H1 (cell line): ENCODE measurements at regions not wholly inside any gene's neighbourhood (a gene's known extent, or its start where the extent isn't known, plus 50 kb on each side); places are given as distances from the start of the nearest gene placed in this dataset.

Experiments
- CEBPB ChIP-seq: IDR thresholded peaks from 2 replicates; pipeline ENCODE4 v1.6.1; 2012; ENCODE audit warnings: low read depth, low read length
- EP300 ChIP-seq, 2 experiments: IDR thresholded peaks; 1 replicate in 1 of 2; 2 replicates in 1 of 2; pipeline ENCODE4 v1.6.1; 2011 to 2012; ENCODE audit warnings: low read depth in 2 of 2, low read length in 2 of 2, mild to moderate bottlenecking in 2 of 2, borderline replicate concordance in 1 of 2, inconsistent platforms in 1 of 2, moderate library complexity in 1 of 2
- JUND ChIP-seq: IDR thresholded peaks from 2 replicates; pipeline ENCODE4 v1.6.1; 2011; ENCODE audit warnings: mild to moderate bottlenecking, improper control_type of control experiment, low read length
- MAFK ChIP-seq: IDR thresholded peaks from 2 replicates; pipeline ENCODE4 v1.6.1; 2012; ENCODE audit warnings: low read depth, mild to moderate bottlenecking, improper control_type of control experiment, low read length
- NRF1 ChIP-seq: IDR thresholded peaks from 2 replicates; pipeline ENCODE4 v1.6.1; 2011; ENCODE audit warnings: mild to moderate bottlenecking, low read depth, low read length, improper control_type of control experiment
- POLR2A ChIP-seq, 2 experiments: IDR thresholded peaks; 1 replicate in 1 of 2; 2 replicates in 1 of 2; pipeline ENCODE4 v1.6.1; 2011; ENCODE audit warnings: low read depth in 2 of 2, low read length in 2 of 2, mild to moderate bottlenecking in 2 of 2; ENCODE audit errors: control extremely low read depth in 1 of 2
- TF ChIP-seq, protein P1 (sequence below), 3 experiments: IDR thresholded peaks; 1 replicate in 2 of 3; 2 replicates in 1 of 3; pipeline versions ENCODE4 v1.5.1 to v1.6.1; 2011; ENCODE audit warnings: low read length in 3 of 3, mild to moderate bottlenecking in 3 of 3, inconsistent platforms in 2 of 3, low read depth in 1 of 3, moderate library complexity in 1 of 3; ENCODE audit not compliant: insufficient read depth in 1 of 3; ENCODE audit errors: control extremely low read depth in 1 of 3
- TF ChIP-seq, protein P2 (sequence below): IDR thresholded peaks from 2 replicates; pipeline ENCODE4 v1.6.1; 2011; ENCODE audit warnings: low read depth, mild to moderate bottlenecking, low read length; ENCODE audit not compliant: insufficient read depth
- TF ChIP-seq, protein P3 (sequence below): IDR thresholded peaks from 2 replicates; pipeline ENCODE4 v1.6.1; 2011; ENCODE audit warnings: low read length, improper control_type of control experiment

DNA sequence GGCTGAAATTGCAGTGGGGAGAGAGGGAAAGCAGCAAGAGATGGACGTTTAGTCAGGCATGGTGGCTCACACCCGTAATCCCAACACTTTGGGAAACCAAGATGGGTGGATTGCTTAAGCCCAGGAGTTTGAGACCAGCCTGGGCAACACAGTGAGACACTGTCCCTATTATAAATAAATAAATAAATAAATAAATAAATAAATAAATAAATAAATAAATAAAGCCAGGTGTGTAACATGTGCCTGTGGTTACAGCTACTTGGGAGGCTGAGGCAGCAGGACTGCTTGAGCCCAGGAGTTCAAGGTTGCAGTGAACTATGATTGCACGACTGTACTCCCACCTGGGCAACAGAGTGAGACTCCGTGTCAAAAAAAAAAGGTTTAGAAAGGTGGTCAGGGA lies 54.0 kb upstream of the ARPP19 start:
- TF ChIP-seq, protein P1, sequence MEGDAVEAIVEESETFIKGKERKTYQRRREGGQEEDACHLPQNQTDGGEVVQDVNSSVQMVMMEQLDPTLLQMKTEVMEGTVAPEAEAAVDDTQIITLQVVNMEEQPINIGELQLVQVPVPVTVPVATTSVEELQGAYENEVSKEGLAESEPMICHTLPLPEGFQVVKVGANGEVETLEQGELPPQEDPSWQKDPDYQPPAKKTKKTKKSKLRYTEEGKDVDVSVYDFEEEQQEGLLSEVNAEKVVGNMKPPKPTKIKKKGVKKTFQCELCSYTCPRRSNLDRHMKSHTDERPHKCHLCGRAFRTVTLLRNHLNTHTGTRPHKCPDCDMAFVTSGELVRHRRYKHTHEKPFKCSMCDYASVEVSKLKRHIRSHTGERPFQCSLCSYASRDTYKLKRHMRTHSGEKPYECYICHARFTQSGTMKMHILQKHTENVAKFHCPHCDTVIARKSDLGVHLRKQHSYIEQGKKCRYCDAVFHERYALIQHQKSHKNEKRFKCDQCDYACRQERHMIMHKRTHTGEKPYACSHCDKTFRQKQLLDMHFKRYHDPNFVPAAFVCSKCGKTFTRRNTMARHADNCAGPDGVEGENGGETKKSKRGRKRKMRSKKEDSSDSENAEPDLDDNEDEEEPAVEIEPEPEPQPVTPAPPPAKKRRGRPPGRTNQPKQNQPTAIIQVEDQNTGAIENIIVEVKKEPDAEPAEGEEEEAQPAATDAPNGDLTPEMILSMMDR (IDR thresholded peaks at IDR 0.05; ENCODE audit: control extremely low read depth in 1 of 3, insufficient read depth in 1 of 3, low read depth in 1 of 3, low read length in 3 of 3) = no peak
- TF ChIP-seq, protein P2, sequence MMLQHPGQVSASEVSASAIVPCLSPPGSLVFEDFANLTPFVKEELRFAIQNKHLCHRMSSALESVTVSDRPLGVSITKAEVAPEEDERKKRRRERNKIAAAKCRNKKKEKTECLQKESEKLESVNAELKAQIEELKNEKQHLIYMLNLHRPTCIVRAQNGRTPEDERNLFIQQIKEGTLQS = no peak
- TF ChIP-seq CEBPB (no peak), NRF1 (no peak), EP300 (IDR thresholded peaks at IDR 0.05; ENCODE audit: borderline replicate concordance in 1 of 2, low read depth in 2 of 2, low read length in 2 of 2) (no peak), JUND (no peak), POLR2A (IDR thresholded peaks at IDR 0.05; ENCODE audit: control extremely low read depth in 1 of 2, low read depth in 2 of 2, low read length in 2 of 2) (no peak), MAFK (no peak)
- TF ChIP-seq, protein P3, sequence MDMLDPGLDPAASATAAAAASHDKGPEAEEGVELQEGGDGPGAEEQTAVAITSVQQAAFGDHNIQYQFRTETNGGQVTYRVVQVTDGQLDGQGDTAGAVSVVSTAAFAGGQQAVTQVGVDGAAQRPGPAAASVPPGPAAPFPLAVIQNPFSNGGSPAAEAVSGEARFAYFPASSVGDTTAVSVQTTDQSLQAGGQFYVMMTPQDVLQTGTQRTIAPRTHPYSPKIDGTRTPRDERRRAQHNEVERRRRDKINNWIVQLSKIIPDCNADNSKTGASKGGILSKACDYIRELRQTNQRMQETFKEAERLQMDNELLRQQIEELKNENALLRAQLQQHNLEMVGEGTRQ = no peak
